HG03135 (cell line): ENCODE measurements at regions not wholly inside any gene's neighbourhood (a gene's known extent, or its start where the extent isn't known, plus 50 kb on each side); places are given as distances from the start of the nearest gene placed in this dataset.
A peak's percentile ranks its signal among the peaks of the same experiment; 100 is the strongest.
"Not testable (repeated sequence)": the region's sequence is repeated elsewhere in the genome, so short reads cannot be mapped to it uniquely, and the experiment has no call there.

Experiments
- ATAC-seq: cut with Tn5 transposase; IDR thresholded peaks from one replicate; pipeline ENCODE4 v1.9.1; 2021; ENCODE audit warnings: mild to moderate bottlenecking, moderate library complexity; ENCODE audit not compliant: unreplicated experiment

DNA sequence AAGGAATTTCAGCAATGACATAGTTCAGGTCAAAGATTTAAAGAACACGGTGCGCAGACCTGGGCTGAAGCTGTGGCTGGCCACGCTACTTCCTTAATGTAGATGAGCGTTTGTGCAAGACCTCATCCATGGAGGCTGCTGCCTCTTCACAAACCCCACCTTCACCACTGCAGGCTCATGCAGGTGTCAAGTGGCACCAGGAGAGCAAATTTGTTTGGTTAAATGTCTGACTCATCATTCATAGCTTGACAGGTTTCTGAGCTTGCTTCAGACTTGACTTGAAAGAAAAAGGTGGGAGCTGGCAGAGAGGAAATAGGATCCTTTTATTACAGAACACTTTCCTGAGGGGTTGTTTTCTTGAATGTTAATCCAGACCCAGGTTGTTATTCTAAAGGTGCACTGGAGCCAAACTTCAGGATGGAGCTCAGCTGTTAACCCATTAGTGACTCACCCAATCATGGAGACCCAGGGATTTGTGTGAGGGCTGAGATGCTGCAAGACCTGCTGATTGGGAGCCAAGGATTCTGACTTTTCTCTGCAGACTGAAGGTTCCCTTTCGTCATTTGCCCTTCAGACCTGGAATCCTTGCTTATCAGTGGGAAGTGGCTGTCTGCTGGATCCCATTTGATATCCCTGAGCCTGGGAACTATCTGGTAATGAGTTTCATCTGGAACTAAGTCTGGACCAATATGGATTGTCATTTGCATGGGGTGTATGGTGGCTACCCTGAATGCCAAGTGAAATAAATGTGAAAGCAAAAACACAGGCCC, 315.3 kb downstream of the PTTG2 start:
- no peak for ATAC-seq

DNA sequence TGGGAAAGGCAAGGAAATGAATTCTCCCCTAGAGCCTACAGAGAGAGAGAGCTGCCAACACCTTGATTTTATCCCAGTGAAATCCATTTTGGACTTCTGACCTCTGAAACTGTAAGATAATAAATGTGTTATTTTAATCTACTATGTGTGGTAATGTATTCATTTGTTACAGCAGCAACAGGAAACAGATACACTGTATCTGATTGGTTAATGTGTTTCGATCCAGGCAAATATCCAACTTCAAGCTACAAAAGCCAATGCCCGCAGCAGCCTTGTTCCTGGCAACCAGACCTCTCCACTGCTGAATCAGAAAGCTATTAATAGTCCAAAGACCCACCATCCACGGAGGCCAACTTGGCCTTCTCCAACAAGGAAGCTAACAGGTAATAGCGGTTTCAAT, 318.1 kb downstream of the PTTG2 start:
- ATAC-seq: no peak

DNA sequence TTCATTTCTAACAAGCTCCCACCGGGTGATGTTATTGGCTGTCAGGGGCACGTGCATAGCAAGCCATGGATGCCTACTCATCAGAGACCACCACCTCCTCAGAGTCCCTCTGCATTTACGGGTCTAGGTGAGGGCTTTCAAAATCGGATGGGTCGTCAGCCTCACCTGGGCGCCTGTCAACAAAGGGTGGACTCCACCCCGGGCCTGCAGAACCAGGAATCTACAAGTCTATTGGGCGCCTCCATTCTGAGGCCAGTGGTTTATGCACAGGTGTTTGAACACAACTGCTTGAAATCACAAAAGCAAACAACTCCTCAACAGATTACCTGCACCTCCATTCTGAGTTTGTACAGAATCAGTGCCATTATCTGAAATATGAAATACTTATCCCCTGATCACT, 318.9 kb downstream of the PTTG2 start:
- no peak for ATAC-seq

DNA sequence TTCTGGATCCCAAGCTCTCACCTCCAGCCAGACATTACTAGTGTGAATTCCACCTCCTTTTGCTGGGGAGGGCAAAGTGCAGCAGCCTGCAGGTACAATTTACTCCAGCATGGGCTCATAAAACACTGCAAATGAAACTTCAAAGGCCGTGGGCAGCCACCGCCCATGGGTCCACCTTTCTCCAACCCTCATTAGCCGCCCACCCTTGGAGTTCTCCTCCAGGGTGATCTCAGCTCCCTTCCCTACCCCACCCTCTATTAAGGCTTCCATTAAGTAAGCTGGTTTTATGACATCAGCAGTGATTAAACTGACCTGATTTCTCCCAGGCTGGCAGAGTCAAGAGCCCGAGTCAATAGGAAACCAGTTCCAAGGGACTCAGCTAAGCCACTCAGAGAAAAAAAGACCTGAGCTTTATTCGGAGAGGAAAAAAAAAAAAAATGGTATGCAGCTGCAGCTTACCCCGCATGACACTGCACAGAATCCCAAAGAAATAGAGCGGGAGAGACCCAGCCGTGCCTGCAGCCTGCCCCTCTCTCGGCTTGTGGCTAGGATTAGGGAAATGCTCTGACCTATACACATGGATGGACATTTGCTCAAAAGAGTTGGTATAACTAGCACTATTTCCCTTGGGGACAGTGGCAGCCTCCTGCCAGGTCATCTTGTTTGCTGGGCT, 319.6 kb downstream of the PTTG2 start:
- ATAC-seq: no peak

DNA sequence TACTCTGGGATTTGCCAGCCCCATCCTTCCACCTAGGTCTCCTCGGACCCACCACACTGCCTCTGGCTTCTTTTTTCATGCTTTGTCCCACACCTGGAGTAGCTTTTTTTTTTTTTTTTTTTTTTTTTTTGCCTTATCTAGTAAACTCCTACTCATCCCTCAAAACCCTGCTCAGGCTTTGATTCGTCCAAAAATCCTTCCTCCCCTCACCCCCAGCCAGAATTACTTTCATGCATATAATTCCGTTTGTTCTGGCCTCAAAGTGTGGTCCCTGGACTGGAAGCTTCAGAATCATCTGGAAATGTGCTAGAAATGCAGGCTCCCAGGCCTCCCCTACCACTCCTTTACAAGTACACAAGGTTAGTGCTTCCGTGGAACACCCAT, 320.1 kb downstream of the PTTG2 start:
- ATAC-seq: no peak

DNA sequence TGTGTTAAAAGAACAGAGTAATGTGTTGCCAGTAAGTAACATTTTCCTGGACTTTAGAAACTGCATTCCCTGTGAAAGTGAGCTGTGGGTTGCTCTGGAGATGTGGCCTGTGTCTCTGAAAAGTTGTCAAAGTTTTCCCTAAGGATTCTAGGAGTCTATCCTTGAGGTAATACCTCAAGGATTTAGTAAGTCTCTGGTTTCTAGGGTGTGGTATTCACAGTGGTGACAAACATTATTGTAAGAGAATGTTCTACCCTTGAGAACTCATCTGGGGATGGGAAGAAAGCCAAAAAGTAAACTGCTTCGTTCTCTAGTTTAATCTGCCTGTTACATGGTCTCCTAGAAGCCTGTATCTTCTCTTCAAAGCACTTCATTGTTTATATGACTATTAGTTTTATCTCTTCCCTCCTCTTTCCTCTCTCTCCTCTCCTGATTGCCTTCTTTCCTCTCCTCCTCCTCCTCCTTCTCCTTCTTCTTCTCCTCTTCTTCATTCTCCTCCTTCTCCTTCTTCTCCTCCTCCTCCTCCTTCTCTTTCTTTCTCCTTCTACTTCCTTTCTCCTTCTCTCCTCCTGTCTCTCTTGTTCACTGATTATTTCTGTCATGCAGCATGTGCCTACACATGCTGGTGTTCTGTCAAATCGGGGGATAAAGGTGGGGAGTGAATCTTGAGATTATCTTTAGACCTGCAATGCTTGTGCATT, 321.3 kb downstream of the PTTG2 start:
- no peak for ATAC-seq

DNA sequence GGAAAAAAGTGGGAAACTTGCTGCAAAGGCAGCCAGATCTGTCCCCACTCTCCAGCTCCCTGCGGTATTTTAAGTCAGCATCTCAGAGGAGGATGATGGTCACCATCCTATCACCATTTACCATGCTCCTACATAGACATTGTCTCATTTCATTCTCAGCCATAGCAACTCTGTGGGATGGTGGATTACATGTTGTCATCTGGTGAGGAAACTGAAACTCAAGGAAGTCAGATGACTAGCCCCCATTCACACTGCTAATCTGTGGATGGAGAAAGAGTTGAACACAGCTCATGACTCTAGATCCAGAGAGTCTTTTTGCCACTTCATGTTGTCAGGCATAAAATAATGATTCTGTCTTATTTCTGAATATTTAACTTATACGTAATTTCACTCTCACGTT, 323.5 kb downstream of the PTTG2 start:
- no peak for ATAC-seq

DNA sequence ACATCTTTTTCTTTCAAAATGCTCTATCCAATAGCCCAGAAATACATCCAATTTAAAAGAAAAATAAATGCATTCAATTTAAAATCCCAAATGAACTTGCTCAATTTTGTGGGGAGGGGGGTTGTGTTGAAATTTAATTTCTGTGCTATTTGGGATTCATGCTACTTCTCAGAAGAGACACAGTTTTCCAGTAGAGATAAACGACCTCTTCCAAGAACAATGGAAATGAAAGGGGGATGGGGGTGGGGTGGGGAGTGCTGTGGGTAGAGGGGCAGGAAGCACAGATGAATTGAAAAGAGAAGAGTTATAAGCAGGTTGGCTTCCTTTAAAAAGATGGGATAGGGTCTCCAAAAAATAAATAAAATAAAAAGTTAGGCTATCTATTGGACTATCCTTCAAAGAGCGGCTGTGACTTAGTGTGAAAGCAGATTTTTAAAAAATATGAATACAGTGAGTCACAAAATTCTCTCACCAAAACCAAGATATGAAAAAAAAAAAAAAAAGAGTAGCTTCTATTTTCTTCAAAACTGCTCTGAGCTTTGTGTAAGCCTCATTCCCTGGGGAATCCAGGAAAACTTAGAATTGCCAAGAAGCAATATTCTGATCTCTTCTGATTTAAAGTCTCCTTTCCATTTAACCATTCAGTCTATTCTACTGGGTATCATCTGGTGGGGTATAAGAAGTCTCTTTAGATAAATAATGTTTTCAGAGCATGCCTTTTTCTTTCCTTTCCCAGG, 324.3 kb downstream of the PTTG2 start:
- no peak for ATAC-seq

DNA sequence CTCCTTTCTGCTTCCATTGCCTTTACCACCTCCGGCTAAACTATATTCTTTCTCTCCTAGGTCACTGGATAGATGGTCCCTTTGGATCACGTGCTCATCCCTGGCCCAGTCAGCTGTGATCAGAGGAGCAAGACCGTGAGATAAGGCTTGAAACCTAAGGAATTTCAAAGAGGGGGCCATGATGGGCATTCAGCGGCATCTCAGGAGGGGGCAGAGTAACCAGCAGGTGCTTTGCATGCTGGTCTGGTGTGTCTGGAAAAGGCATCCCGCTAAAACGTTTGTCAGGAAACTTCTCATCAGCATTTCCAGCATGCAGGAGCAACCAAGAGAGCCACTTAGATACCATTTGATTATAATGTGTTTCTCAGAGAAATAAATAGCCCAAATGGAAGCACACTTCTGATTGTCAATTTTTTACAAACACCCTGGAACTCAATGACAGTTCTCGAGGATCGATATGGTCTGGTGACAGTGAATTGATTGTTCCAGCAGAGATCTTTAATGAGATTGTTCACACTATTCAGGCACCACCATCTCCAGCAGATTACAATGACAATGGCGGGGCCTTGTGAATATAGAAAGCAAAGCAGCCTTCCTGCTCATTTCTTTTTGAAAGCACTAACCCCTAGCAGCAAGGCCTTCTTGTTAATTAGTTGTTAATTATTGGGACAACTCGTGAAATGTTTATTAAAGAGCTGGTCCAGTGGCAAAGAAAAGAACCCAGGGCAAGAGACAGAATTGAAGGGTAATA, 327.1 kb downstream of the PTTG2 start:
- no peak for ATAC-seq

DNA sequence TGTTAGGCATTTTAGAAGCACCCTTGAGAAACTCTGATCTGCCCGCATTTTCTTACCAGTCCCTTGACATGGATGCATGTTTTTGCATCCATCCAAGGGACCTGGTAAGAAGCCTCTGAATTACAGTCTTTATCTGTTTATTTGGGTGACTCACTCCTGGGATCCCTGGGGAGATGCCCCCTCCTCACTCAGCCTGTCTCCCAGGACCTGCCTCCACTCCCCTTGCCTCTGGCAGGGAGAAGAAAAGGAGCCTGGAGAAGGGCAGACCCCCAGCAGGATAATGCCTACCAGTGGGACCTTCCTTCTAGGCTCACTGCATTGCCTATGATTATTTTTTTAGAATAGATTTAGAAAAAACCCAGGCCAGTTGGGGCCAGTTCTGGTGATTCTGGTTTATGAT, 329.4 kb downstream of the PTTG2 start:
- ATAC-seq: no peak

DNA sequence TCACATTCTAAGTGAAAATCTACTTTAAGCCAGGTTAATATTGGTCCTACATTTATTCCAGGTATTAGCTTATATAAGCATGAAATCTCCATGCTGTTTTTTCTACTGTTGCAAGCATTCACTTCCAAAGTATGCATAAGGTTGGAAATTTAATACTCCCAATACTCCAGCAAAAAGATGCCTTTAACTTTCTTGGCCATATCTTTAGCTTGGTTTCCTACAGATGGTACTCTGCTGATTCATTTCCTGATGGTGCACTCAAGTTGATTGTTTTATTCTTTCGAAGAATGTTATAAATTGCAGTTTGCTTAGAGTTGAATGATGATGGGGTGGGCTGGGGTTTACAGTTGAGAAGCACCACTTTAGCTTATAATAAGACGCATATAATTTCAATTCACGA, 330.2 kb downstream of the PTTG2 start:
- ATAC-seq: no peak

DNA sequence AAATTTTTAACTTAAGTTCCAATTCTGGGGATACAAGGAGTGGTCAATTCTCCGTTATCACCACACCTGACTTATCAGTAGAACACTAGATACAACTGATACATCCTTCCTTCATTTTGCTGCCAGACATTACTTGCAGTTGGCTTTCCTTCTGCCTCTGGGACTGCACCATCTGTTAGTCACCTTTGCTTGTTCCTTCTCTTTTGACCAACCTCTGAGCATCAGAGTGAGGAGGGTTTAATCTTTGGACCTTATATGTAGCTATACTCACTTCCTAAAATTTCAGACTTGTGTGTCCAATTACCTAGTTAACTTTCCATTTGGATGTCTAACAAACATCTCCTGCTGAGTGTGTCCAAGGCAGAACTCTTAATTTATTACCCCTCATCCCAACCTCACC, 330.7 kb downstream of the PTTG2 start:
- ATAC-seq: no peak

DNA sequence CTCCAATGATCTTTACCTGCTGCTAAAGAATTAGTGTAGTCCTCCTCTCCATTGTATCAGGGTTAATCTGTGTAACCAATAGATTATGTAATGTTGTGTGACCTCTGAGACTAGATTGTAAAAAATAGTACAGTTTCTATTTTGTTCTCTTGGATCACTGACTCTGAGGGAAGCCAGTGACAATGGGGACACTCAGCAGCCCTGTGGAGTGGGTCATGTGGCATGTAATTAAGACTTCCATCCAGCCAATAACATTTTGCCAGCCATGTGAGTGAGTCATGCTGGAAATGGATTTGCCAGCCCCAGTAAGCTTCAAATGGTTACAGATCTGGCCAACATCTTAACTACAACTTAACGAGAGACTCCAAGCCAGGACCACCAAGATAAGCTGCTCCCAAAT, 332.3 kb downstream of the PTTG2 start:
- no peak for ATAC-seq

DNA sequence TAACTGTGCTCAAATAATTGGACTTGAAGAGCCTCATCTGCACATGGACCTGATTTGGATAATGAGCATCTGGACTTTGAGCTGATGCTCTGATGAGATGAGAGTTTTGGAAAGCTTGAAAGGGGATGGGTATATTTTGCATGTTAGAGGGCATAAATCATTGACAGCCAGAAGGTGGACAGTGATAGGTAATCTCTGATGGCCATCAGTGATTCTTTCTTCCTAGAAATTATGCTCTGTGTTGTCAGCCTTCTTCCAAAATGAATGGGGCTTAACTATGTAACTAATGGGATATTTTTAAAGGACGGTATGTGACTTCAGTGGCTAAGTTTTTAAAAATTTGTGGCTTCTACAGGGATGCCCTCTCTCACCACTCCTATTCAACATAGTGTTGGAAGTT, 334.0 kb downstream of the PTTG2 start:
- no peak for ATAC-seq

DNA sequence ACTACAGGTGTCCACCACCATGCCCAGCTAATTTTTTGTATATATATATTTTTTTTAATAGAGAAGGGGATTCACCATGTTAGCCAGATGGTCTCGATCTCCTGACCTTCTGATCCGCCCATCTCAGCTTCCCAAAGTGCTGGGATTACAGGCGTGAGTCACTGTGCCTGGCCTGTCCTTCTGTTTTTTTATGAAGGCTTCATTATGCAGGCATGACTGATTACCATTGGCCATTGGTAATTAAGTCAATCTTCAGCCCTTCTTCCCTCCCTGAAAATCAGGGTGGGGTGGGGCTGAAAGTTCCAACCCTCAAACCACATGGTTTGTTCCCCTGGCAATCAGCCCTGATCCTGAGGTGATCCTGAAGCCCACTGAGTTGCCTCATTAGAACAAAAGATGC, 336.9 kb downstream of the PTTG2 start:
- no peak for ATAC-seq

DNA sequence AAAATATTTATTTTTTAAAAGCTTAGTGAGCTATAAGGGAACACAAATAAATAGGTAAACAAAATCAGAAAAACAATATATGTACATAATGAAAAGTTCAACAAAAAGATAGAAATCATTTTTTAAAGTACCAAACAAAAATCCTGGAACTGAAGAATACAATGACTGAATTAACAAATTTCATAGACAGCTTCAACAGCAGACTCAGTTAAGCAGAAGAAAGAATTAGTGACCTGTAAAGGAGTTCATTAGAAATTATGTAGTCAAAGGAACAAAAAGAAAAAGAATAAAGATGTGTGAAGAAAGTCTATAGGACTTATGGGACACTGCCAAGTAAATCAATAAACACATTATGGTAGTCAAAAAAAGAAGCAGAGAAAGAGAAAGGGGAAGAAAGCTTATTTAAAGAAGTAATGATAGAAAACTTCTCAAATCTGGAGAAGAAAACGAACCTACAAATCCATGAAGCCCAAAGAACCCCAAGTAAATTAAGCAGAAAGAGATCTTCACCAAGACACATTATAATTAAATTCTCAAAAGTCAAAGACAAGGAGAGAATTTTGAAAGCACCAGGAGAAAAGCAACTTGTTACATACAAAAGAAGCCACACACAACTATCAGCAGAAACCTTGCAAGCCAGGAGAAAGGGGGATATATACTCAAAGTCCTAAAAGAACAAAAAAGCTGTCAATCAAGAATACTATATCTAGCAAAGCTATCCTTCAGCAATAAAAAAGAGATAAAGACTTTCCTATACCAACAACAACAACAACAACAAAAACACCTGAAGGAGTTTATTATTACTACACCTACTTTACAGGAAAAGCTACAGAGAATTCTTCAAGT, 338.9 kb downstream of the PTTG2 start:
- no peak for ATAC-seq

DNA sequence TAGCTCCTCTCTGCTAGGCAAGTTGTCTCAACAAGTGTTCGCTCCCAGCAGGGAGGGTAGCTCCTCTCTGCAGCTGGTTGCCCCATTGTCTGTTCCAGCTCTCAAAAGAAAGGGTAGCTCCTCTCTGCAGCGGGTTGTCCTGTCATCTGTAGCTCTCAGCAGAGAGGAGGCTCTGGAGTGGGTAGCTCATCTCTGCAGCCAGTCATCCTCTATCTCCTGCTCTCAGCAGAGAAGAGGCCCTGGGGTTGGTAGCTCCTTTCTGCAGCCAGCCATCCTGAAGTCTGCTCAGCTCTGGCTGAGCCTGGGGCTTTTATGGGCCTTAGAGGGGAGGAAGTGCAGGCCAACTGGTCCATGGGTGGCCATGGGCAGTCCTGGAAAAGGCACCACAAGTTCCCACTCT, 342.7 kb downstream of the PTTG2 start:
- ATAC-seq: no peak

DNA sequence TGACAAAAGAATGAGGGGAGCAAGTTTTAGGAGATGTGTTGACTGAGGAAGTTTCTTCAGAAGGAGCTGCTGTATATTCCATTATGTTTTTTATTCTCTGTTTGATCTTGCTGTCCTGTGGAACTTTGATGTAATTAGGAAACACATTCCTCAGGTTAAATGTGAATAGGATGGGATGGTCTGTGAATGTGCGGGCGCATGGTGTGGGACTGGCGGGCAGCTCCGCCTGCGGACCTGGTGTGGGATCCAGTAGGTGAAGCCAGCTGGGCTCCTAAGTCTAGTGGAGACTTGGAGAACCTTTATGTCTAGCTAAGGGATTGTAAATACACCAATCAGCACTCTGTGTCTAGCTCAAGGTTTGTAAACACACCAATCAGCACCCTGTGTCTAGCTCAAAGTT, 344.3 kb downstream of the PTTG2 start:
- not testable (repeated sequence) for ATAC-seq

DNA sequence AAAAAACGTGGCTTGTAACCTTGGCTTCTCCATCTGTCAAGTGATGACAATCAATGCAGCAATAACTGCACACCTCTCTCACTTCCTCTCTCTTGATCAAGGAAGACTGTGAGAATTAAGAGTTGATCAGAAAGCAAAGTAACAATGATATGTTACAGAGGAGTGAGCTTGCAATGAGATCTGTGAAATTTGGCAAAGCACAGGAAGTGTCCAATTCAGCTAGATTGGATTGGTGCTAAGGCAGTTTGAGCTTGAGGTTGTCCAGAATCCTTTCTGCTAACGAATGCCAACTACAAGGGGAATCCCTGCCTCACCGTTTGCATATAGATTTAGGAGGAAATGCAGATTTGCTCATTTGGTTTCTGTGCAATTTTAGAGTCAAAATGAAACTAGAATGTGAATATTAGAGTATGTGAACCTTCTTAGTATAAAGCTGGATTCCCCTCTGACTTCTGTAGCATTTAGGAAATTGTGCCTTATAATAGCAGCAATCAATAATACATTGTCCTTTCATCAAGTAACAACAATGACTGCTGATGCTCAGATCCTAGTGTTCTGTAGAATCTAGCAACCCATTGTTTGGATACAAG, 346.4 kb downstream of the PTTG2 start:
- peak; percentile 54 for ATAC-seq
